H9 (cell line): ENCODE measurements at regions not wholly inside any gene's neighbourhood (a gene's known extent, or its start where the extent isn't known, plus 50 kb on each side); places are given as distances from the start of the nearest gene placed in this dataset.
A peak's percentile ranks its signal among the peaks of the same experiment; 100 is the strongest.

Experiments
- DNase-seq: peaks from one replicate; pipeline ENCODE4 v3.0.0-alpha.2; 2017
- H2AFZ ChIP-seq: one replicate; pipeline ENCODE4 v1.6.1; 2013; ENCODE audit warnings: mild to moderate bottlenecking, low read length, control low read depth, moderate library complexity
- H2AK5ac ChIP-seq: 2 replicates; pipeline ENCODE4 v1.6.1; 2013; ENCODE audit warnings: low read length, control low read depth, mixed read lengths; ENCODE audit not compliant: insufficient read length
- H2BK120ac ChIP-seq: one replicate; pipeline ENCODE4 v1.6.1; 2013; ENCODE audit warnings: low read depth, mild to moderate bottlenecking, low read length, control low read depth, inconsistent platforms; ENCODE audit not compliant: poor library complexity, severe bottlenecking
- H2BK12ac ChIP-seq: 2 replicates; pipeline ENCODE4 v1.6.1; 2013; ENCODE audit warnings: low read length, control low read depth, mixed read lengths, low read depth; ENCODE audit not compliant: insufficient read length
- H2BK15ac ChIP-seq: 2 replicates; pipeline ENCODE4 v1.6.1; 2013; ENCODE audit warnings: low read depth, low read length, control low read depth
- H2BK20ac ChIP-seq: one replicate; pipeline ENCODE4 v1.6.1; 2013; ENCODE audit warnings: low read depth, mild to moderate bottlenecking, low read length, control low read depth, inconsistent platforms; ENCODE audit not compliant: poor library complexity, severe bottlenecking
- H2BK5ac ChIP-seq: 2 replicates; pipeline ENCODE4 v1.6.1; 2013; ENCODE audit warnings: low read length, control low read depth, mixed read lengths; ENCODE audit not compliant: insufficient read length
- H3K14ac ChIP-seq: 2 replicates; pipeline ENCODE4 v1.6.1; 2013; ENCODE audit warnings: low read length, control low read depth; ENCODE audit not compliant: insufficient read depth
- H3K18ac ChIP-seq: 2 replicates; pipeline ENCODE4 v1.6.1; 2013; ENCODE audit warnings: low read depth, mild to moderate bottlenecking, mixed read lengths, low read length, control low read depth; ENCODE audit not compliant: insufficient read length
- H3K23ac ChIP-seq: 2 replicates; pipeline ENCODE4 v1.6.1; 2013; ENCODE audit warnings: low read length, control low read depth, mixed read lengths, low read depth; ENCODE audit not compliant: insufficient read length
- H3K23me2 ChIP-seq: 2 replicates; pipeline ENCODE4 v1.6.1; 2013; ENCODE audit warnings: low read depth, mild to moderate bottlenecking, mixed read lengths, low read length, control low read depth; ENCODE audit not compliant: insufficient read length, poor library complexity, severe bottlenecking
- H3K27ac ChIP-seq: 2 replicates; pipeline ENCODE4 v1.5.1; 2013; ENCODE audit warnings: low read length, control low read depth, mixed read lengths, low read depth; ENCODE audit not compliant: insufficient read length
- H3K27me3 ChIP-seq: 2 replicates; pipeline ENCODE4 v1.6.1; 2013; ENCODE audit warnings: low read length, control low read depth, inconsistent platforms; ENCODE audit not compliant: insufficient read depth
- H3K4ac ChIP-seq: 2 replicates; pipeline ENCODE4 v1.6.1; 2013; ENCODE audit warnings: low read depth, mild to moderate bottlenecking, control low read depth, inconsistent platforms, low read length, moderate library complexity
- H3K4me1 ChIP-seq: 2 replicates; pipeline ENCODE4 v1.6.1; 2013; ENCODE audit warnings: low read length, control low read depth, inconsistent platforms; ENCODE audit not compliant: insufficient read depth
- H3K4me2 ChIP-seq: 2 replicates; pipeline ENCODE4 v1.6.1; 2013; ENCODE audit warnings: low read length, control low read depth, mixed read lengths; ENCODE audit not compliant: insufficient read length, insufficient read depth
- H3K56ac ChIP-seq: 2 replicates; pipeline ENCODE4 v1.6.1; 2013; ENCODE audit warnings: low read depth, mild to moderate bottlenecking, mixed read lengths, low read length, control low read depth; ENCODE audit not compliant: insufficient read length
- H3K79me1 ChIP-seq: 2 replicates; pipeline ENCODE4 v1.6.1; 2013; ENCODE audit warnings: low read depth, mild to moderate bottlenecking, moderate library complexity, low read length, control low read depth, inconsistent platforms; ENCODE audit not compliant: insufficient read depth, poor library complexity, severe bottlenecking
- H3K79me2 ChIP-seq: 2 replicates; pipeline ENCODE4 v1.6.1; 2013; ENCODE audit warnings: low read length, control low read depth, inconsistent platforms; ENCODE audit not compliant: insufficient read depth
- H3K9ac ChIP-seq: 2 replicates; pipeline ENCODE4 v1.6.1; 2013; ENCODE audit warnings: low read length, control low read depth, mixed read lengths; ENCODE audit not compliant: insufficient read length; ENCODE audit errors: extremely low read depth
- H3K9me3 ChIP-seq: one replicate; pipeline ENCODE4 v1.6.1; 2013; ENCODE audit warnings: low read depth, low read length, inconsistent platforms; ENCODE audit not compliant: control insufficient read depth
- H3T11ph ChIP-seq: one replicate; pipeline ENCODE4 v1.6.1; 2013; ENCODE audit warnings: mild to moderate bottlenecking, low read length, control low read depth, inconsistent platforms
- H4K20me1 ChIP-seq: one replicate; pipeline ENCODE4 v1.6.1; 2013; ENCODE audit not compliant: control insufficient read depth, insufficient read length, insufficient read depth
- H4K5ac ChIP-seq: 2 replicates; pipeline ENCODE4 v1.6.1; 2013; ENCODE audit warnings: low read depth, mild to moderate bottlenecking, mixed read lengths, low read length, control low read depth; ENCODE audit not compliant: insufficient read length
- H4K8ac ChIP-seq: replicated peaks from 2 replicates; pipeline ENCODE4 v1.6.1; 2013; ENCODE audit warnings: low read length, control low read depth, mixed read lengths, low read depth; ENCODE audit not compliant: insufficient read length
- H4K91ac ChIP-seq: 2 replicates; pipeline ENCODE4 v1.6.1; 2013; ENCODE audit warnings: low read depth, mild to moderate bottlenecking, moderate library complexity, mixed read lengths, low read length, control low read depth; ENCODE audit not compliant: insufficient read length
- H3K27ac Mint-ChIP-seq, 3 experiments: 2 replicates in 2 of 3; 3 replicates in 1 of 3; pipeline ENCODE4 v1.8.0; 2020 to 2021; ENCODE audit warnings: mixed read lengths in 3 of 3, mild to moderate bottlenecking in 1 of 3, moderate library complexity in 1 of 3
- H3K27me3 Mint-ChIP-seq: 2 replicates; pipeline ENCODE4 v1.8.0; 2021; ENCODE audit warnings: low read depth, mild to moderate bottlenecking, moderate library complexity, mixed read lengths
- H3K36me3 Mint-ChIP-seq, 3 experiments: 2 replicates in 2 of 3; 3 replicates in 1 of 3; pipeline ENCODE4 v1.8.0; 2020 to 2021; ENCODE audit warnings: low read depth in 3 of 3, mixed read lengths in 3 of 3; ENCODE audit not compliant: insufficient read depth in 1 of 3
- H3K4me1 Mint-ChIP-seq, 2 experiments: 2 replicates each; pipeline ENCODE4 v1.8.0; 2020; ENCODE audit warnings: mixed read lengths in 2 of 2
- H3K4me3 Mint-ChIP-seq, 2 experiments: 2 replicates in 1 of 2; 3 replicates in 1 of 2; pipeline ENCODE4 v1.8.0; 2020 to 2021; ENCODE audit warnings: mild to moderate bottlenecking in 2 of 2, mixed read lengths in 2 of 2, moderate library complexity in 1 of 2
- H3K9me3 Mint-ChIP-seq, 2 experiments: 2 replicates in 1 of 2; 3 replicates in 1 of 2; pipeline ENCODE4 v1.8.0; 2020; ENCODE audit warnings: mild to moderate bottlenecking in 2 of 2, mixed read lengths in 2 of 2, moderate library complexity in 1 of 2
- WGBS: extraction: QIAGEN DNeasy Blood & Tissue Kit; methylation state at CpG from one replicate; pipeline ENCODE4 v1.1.7; 2013; ENCODE audit warnings: missing lambda C conversion rate, low lambda C conversion rate, mixed read lengths; ENCODE audit not compliant: insufficient read length; ENCODE audit errors: extremely low coverage; 5-methylcytosine and 5-hydroxymethylcytosine counted together
- TF ChIP-seq, protein P1 (sequence below): fragments of 200-600 bp; sonication (generic); conservative IDR thresholded peaks from 3 replicates; pipeline ENCODE4 v1.8.0; 2021; ENCODE audit warnings: antibody characterized with exemption, mild to moderate bottlenecking

DNA sequence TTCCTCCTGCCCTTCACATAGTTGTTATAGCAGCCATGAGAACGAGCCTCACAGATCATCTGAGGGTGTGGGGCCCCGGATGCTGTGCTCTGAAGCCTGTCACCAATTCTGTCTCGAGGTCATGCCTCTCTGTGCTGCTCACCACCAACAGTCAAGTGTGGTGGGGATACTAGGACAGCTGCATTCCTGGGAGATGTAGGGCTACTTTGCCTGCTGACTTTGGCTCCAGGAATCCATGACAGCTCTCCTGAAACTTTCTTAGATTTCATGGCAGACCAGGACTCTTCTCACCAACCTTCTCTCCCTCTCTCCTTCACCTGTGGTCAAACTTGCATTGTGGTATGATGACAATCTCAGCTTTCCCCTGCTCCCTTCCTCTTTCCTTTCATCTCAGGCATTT is 395.9 kb downstream of the PSAT1 start:
- Histone ChIP-seq H3K23ac (no peak overlapping the region), H2AFZ (no peak overlapping the region), H2BK15ac (no peak overlapping the region), H4K20me1 (no peaks in the 10 kb centered on the region), H3K18ac (no peak overlapping the region), H4K8ac (no peak overlapping the region), H2BK120ac (no peak overlapping the region), H3K4me1 (no peaks in the 10 kb centered on the region), H2AK5ac (no peak overlapping the region), H2BK5ac (no peak overlapping the region), H2BK12ac (no peak overlapping the region), H3K27me3 (no peaks in the 10 kb centered on the region), H3T11ph (no peak overlapping the region), H4K91ac (no peak overlapping the region), H3K79me2 (no peaks in the 10 kb centered on the region), H3K27ac (no peak overlapping the region), H2BK20ac (no peak overlapping the region), H3K9me3 (no peaks in the 10 kb centered on the region), H3K23me2 (no peaks in the 10 kb centered on the region), H3K56ac (no peak overlapping the region), H3K4me2 (no peak overlapping the region), H4K5ac (no peak overlapping the region), H3K9ac (no peak overlapping the region), H3K4ac (no peak overlapping the region), H3K79me1 (no peaks in the 10 kb centered on the region), H3K14ac (no peak overlapping the region)
- H3K4me3 Mint-ChIP-seq: no peak overlapping the region
- no CpG with 5 or more reads among the region's 3 CpGs for WGBS
- no peak for DNase-seq
- H3K9me3 Mint-ChIP-seq: no peaks in the 10 kb centered on the region
- H3K4me1 Mint-ChIP-seq: peaks cover 0 to 6% of the 10 kb centered on the region in 2 experiments; a peak in 2 of 4 replicates
- no peaks in the 10 kb centered on the region for H3K27me3 Mint-ChIP-seq
- H3K36me3 Mint-ChIP-seq: no peaks in the 10 kb centered on the region
- peak overlapping the region in 1 of 3 experiments; percentile 32; a peak in 1 of 7 replicates for H3K27ac Mint-ChIP-seq
- TF ChIP-seq, protein P1, sequence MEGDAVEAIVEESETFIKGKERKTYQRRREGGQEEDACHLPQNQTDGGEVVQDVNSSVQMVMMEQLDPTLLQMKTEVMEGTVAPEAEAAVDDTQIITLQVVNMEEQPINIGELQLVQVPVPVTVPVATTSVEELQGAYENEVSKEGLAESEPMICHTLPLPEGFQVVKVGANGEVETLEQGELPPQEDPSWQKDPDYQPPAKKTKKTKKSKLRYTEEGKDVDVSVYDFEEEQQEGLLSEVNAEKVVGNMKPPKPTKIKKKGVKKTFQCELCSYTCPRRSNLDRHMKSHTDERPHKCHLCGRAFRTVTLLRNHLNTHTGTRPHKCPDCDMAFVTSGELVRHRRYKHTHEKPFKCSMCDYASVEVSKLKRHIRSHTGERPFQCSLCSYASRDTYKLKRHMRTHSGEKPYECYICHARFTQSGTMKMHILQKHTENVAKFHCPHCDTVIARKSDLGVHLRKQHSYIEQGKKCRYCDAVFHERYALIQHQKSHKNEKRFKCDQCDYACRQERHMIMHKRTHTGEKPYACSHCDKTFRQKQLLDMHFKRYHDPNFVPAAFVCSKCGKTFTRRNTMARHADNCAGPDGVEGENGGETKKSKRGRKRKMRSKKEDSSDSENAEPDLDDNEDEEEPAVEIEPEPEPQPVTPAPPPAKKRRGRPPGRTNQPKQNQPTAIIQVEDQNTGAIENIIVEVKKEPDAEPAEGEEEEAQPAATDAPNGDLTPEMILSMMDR: no peak
